Fibroblast of skin of right biceps (primary cell): ENCODE measurements at regions not wholly inside any gene's neighbourhood (a gene's known extent, or its start where the extent isn't known, plus 50 kb on each side); places are given as distances from the start of the nearest gene placed in this dataset.
A peak's percentile ranks its signal among the peaks of the same experiment; 100 is the strongest.

Source experiments
- DNase-seq: peaks from one replicate; pipeline ENCODE4 v3.0.0-alpha.2; 2013

DNA sequence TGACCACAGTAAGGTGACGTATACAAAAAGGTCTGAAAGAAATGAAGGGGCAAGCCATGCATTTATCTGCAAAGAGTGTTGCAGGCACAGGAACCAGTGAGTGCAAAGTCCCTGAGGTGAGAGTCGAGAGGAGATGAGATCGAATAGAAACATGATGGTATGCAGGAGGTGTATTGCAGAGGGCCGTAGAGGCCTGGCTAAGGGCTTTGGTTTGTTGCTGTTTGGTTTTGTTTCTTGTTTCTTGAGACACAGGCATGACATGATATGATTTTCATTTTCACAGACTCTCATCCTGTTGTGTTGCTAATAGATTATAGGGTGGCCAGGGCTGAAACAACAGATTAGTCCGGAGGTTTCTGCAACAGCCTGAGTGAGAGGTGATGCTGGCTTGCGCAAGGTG lies 80.4 kb downstream of the HSPH1 start:
- no peak for DNase-seq

- no peak for DNase-seq
These were observed 86.9 kb downstream of the HSPH1 start for GRCh38 chr13:31074756-31075155.

GRCh38 chr13:31073859-31074718 lies 87.6 kb downstream of the HSPH1 start:
- peak; percentile 60 for DNase-seq

DNA sequence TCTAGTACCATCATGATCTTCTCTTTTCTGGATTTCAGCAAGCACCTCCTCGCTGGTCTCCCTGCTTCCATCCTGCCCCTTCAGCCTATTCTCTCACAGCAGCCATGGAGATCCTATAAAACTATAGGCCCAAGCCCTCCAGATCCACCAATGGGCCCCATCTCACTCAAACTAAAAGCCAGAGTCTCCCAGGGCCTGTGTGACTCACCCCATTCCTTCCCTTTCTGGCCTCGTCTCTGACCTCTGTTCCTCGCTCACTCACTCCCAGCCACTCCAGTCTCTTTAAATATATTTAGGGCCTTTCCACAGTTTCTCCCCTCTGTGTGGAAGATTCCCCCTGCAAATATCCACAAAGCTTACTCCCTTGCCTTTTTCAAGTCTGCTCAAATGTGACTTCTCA lies 89.7 kb downstream of the HSPH1 start:
- DNase-seq, result peak; percentile 47

DNA sequence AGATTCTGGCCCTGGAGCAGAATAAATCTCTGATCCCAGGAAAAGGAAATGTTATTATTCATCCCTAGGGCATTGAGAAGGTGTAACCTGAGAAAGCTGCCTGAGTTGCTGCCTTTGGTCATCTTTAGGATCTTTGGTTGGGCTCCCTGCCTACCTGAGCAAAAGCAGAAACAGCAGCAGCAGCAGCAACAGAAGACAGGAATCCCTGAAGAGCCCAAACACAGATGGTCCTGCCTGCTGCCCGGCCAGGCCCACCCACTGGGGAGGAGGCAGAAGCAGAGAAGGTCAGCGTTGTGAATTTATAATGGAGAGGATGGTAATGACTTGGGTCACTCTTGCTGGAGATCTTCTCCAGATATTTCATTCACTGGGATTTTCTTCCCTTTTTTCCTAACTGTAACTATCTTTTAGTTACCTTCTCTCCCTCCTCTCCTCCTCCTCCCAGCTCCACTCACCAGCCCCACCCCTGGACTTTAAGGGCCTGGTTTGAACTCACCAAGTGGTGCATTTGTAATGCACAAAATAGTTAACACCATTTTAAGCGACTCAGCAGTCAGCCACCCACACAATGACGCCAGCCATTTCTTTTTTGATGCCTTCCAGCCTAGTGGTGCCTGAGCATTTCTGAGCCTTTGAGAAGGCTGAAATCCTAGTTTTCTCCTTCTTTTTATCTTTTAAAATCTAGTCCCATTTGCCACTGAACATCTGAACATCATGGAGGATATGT lies 91.7 kb downstream of the HSPH1 start:
- DNase-seq, result no peak

DNA sequence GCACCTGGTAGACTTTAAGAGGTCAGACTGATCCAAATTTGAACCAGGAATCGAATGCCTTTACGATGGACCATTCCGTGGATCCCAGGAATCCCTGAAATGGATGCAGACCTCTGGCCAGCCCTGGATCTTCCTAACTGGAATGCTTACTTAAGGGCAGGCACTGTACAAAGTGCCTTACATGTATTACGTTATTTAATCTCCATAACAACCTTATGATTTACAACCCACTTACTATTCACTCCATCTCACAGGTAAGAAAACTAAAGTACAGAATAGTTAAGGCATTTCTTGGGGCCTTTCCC lies 93.6 kb downstream of the HSPH1 start:
- DNase-seq, result no peak

- DNase-seq, result peak; percentile 55
These were observed 94.1 kb downstream of the HSPH1 start for GRCh38 chr13:31067416-31068118.

DNA sequence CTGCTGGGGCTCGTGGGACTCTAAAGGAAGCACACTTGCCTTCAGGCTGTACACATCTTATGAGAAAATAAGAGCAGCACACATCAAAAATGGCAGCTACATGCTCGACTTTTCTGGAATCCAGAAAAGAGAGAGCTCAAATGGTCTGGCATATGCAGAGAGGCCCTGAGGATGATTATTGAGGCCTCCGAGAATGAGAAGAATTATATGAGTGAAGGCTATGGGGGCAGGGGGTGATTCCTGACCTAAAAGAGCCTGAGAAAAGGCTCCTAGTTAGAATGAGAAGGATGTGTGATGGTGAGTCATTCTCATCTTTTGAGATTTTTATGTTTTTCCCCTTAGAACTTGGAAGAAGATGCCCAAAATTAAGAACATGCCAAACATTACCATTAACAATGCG lies 97.1 kb downstream of the HSPH1 start:
- no peak for DNase-seq

DNA sequence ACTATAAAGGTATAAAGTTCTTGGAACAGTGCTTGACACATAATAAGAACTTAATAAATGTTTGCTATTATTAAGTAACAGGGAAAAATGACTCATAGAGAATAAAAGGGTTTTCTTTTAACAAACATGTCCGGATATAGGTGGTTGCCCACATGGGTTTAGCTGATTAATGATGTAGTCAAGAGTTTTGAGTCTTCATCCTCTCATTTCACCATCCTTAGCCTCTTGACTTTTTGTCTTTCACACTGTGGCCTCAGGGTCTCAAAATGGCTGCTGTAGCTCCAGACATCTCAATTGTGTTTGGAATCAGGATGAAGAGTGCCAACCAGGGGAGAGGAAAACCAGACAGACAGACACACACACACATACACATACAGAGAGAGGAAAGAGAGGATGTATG lies 97.9 kb downstream of the HSPH1 start:
- no peak for DNase-seq

DNA sequence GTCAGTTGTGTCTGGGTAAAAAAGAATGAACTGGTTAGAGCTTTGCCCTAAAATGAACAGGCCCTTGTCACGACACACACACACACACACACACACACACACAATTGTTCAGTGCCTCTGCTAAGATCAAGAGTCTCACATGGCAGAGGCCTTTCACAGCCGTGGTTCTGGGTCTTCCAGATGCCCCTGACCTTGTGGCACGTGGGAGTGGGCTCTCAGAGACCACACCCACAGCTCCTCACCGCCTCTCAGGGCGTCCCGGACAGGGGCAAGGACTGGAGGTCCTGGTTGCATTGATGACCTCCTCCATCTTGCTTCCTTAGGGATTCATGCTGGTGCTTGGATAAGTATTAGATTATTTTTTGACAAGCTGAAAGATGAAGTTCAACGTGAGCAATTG lies 101.0 kb downstream of the HSPH1 start:
- DNase-seq, result no peak

DNA sequence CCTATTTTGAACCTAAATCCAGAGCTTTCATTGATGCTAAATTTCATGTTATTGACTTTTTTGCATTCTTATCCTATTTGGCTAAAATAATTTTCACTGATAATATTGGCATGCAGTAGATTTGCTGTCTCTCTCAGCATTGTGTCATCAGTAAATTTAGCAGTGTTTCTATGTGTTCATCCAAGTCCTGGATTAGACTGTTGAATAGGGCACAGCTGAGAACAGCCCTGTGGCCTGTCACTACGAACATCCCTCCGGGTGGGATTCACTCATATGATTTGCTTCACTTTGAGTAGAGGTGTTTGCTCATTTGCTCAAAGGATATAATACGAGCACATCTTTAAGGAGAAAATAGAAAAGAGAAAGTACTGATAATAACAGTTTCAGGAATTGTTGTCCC lies 101.5 kb downstream of the HSPH1 start:
- DNase-seq, result no peak

GRCh38 chr13:31057403-31058033 lies 104.2 kb downstream of the HSPH1 start:
- DNase-seq, result no peak

DNA sequence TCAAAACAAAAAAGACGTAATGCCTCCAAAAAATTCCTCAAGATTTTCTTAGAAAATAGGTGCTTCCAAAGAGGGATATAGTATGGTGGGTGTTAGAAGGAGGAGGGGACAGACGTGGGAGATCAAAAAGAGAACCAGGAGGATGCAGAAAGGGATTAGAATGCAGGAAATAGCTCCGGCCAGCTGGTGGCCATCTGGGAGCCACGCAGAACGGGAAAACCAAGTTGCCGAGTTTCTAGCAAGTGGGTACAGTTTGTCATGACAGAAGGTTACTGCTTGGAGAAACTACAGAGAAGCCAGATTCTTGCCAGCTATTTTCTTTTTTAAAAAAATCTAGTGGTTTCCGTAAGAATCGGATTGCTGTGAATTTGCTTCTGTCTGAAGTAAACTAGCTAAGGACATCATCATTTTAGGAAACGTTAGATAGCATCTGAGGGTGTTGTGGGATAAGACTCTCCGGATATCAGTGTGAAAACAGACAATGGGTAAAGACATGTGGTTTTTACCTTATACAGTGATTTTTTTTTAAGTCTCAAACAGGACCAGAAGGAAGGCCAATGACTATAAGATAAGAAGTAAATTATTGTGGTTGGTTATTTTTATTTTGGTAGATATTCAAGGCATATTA lies 104.9 kb downstream of the HSPH1 start:
- DNase-seq, result no peak

DNA sequence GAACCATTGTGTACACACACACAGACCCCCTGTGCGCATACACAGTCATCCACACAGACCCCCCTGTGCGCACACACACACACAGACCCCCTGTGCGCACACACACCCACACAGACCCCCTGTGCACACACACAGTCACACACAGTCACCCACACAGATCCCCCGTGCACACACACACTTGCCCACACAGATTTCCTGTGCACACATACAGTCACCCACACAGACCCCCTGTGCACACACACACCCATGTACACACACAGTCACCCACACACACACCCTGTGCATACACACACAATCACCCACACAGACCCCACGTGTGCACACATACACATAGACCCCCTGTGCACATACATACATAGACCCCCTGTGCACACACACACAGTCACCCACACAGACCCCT lies 106.1 kb downstream of the HSPH1 start:
- no peak for DNase-seq

GRCh38 chr13:31054632-31055031 lies 107.1 kb downstream of the HSPH1 start:
- no peak for DNase-seq

DNA sequence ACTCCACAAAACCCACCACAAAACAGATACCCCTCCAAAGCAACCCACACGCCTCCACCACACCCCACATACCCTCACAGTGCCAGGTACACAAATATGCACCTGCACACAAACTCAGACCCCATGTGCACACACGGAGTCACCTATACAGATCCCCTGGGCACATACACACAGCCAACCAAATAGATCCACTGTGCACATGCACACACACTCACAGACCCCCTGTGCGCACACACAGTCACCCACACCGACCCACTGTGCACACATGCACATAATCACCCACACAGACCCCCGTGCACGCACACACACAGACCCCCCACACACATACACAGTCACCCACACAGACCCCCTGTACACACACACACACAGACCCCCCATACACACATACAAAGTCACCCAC lies 107.8 kb downstream of the HSPH1 start:
- DNase-seq, result no peak

DNA sequence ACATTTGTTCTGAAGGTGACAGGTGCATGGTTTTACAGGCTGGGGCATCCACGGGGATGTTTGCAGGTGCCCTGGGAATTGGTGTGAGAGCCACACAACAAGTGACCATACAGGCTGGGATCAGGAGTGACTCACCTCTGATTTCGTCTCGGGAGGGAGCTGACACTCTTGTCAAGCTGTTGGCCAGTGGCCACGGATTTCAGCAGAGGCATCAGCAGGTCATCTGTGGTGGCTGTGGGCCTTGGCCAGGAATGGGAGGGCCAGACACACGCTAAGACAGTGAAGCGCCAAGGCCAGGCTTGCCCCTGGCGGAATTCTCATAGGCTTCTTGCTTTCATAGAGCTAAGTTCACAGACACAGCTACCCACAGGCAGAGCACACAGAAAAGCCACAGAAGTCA lies 108.6 kb downstream of the HSPH1 start:
- DNase-seq, result no peak

GRCh38 chr13:31052478-31052877 lies 109.2 kb downstream of the HSPH1 start:
- DNase-seq, result no peak

GRCh38 chr13:31051999-31052398 lies 109.7 kb downstream of the HSPH1 start:
- no peak for DNase-seq

GRCh38 chr13:31050486-31051400 lies 111.0 kb downstream of the HSPH1 start:
- DNase-seq, result peak; percentile 37

- no peak for DNase-seq
These were observed 111.9 kb downstream of the HSPH1 start for GRCh38 chr13:31049833-31050232.

- no peak for DNase-seq
These were observed 112.6 kb downstream of the HSPH1 start for GRCh38 chr13:31049083-31049482.
